Thyroid gland (tissue), 4 donors: ENCODE measurements at regions not wholly inside any gene's neighbourhood (a gene's known extent, or its start where the extent isn't known, plus 50 kb on each side); places are given as distances from the start of the nearest gene placed in this dataset.

Source experiments
- CTCF ChIP-seq, 6 experiments: fragments of 200-600 bp in 3 of 6; fragments of 450-650 bp in 3 of 6; sonication (generic) in 3 of 6; IDR thresholded peaks; one replicate each; pipeline ENCODE4 v1.5.1; 2016 to 2019; ENCODE audit warnings: antibody characterized with exemption in 6 of 6, mild to moderate bottlenecking in 2 of 6, inconsistent platforms in 1 of 6, moderate library complexity in 1 of 6
- POLR2A ChIP-seq, 2 donors: fragments of 450-650 bp; IDR thresholded peaks; one replicate each; pipeline ENCODE4 v1.6.1; 2017; ENCODE audit warnings: antibody characterized with exemption in 2 of 2, mild to moderate bottlenecking in 2 of 2, moderate library complexity in 1 of 2

- TF ChIP-seq CTCF (IDR thresholded peaks at IDR 0.05) = no peak
- no peak for TF ChIP-seq POLR2A (IDR thresholded peaks at IDR 0.05)
Observed at GRCh38 chr16:9040800-9041412, 50.5 kb upstream of the HAPSTR1 start.
